ENCODE measurements at regions not wholly inside any gene's neighbourhood (a gene's known extent, or its start where the extent isn't known, plus 50 kb on each side); places are given as distances from the start of the nearest gene placed in this dataset.
A peak's percentile ranks its signal among the peaks of the same experiment; 100 is the strongest.

GRCh38 chr5:123813937-123814624 is 302.1 kb downstream of the CSNK1G3 start:
- no peaks in the 10 kb centered on the region for H3K27me3 Mint-ChIP-seq (ENCODE audit: low read depth)
- no peak for TF ChIP-seq CTCF (IDR thresholded peaks at IDR 0.05; ENCODE audit: unreplicated experiment)
- peak overlapping the region; percentile 24 for H3K27ac Mint-ChIP-seq
- peaks cover 48% of the 10 kb centered on the region for H3K4me1 Mint-ChIP-seq
- no peak for DNase-seq (ENCODE audit: low spot score in 2 of 2, unreplicated experiment in 2 of 2)
- no peaks in the 10 kb centered on the region for H3K9me3 Mint-ChIP-seq
- no peaks in the 10 kb centered on the region for H3K36me3 Mint-ChIP-seq
- H3K4me3 Mint-ChIP-seq: peak overlapping the region; percentile 8

GRCh38 chr5:123813264-123813663 is 301.3 kb downstream of the CSNK1G3 start:
- no peaks in the 10 kb centered on the region for H3K36me3 Mint-ChIP-seq
- H3K4me3 Mint-ChIP-seq: no peak overlapping the region
- no peak for DNase-seq (ENCODE audit: low spot score in 2 of 2, unreplicated experiment in 2 of 2)
- no peaks in the 10 kb centered on the region for H3K27me3 Mint-ChIP-seq (ENCODE audit: low read depth)
- no peaks in the 10 kb centered on the region for H3K9me3 Mint-ChIP-seq
- peaks cover 56% of the 10 kb centered on the region for H3K4me1 Mint-ChIP-seq
- no peak overlapping the region for H3K27ac Mint-ChIP-seq
- no peak for TF ChIP-seq CTCF (IDR thresholded peaks at IDR 0.05; ENCODE audit: unreplicated experiment)

GRCh38 chr5:123811831-123812230 is 299.9 kb downstream of the CSNK1G3 start:
- peaks cover 70% of the 10 kb centered on the region for H3K4me1 Mint-ChIP-seq
- no peak for DNase-seq (ENCODE audit: low spot score in 2 of 2, unreplicated experiment in 2 of 2)
- no peak overlapping the region for H3K4me3 Mint-ChIP-seq
- H3K27me3 Mint-ChIP-seq (ENCODE audit: low read depth): no peaks in the 10 kb centered on the region
- H3K9me3 Mint-ChIP-seq: no peaks in the 10 kb centered on the region
- no peaks in the 10 kb centered on the region for H3K36me3 Mint-ChIP-seq
- no peak overlapping the region for H3K27ac Mint-ChIP-seq
- no peak for TF ChIP-seq CTCF (IDR thresholded peaks at IDR 0.05; ENCODE audit: unreplicated experiment)

GRCh38 chr5:123810746-123811340 is 298.9 kb downstream of the CSNK1G3 start:
- H3K36me3 Mint-ChIP-seq: no peaks in the 10 kb centered on the region
- no peak for DNase-seq (ENCODE audit: low spot score in 2 of 2, unreplicated experiment in 2 of 2)
- TF ChIP-seq CTCF (IDR thresholded peaks at IDR 0.05; ENCODE audit: unreplicated experiment): no peak
- H3K4me1 Mint-ChIP-seq: peaks cover 76% of the 10 kb centered on the region
- no peak overlapping the region for H3K4me3 Mint-ChIP-seq
- no peaks in the 10 kb centered on the region for H3K9me3 Mint-ChIP-seq
- no peak overlapping the region for H3K27ac Mint-ChIP-seq
- H3K27me3 Mint-ChIP-seq (ENCODE audit: low read depth): no peaks in the 10 kb centered on the region

- Mint-ChIP-seq H3K27me3 (ENCODE audit: low read depth) (no peaks in the 10 kb centered on the region), H3K4me1 (peaks cover 72% of the 10 kb centered on the region), H3K27ac (peak overlapping the region; percentile 11), H3K4me3 (no peak overlapping the region), H3K9me3 (no peaks in the 10 kb centered on the region), H3K36me3 (no peaks in the 10 kb centered on the region)
- no peak for DNase-seq (ENCODE audit: low spot score in 2 of 2, unreplicated experiment in 2 of 2)
- no peak for TF ChIP-seq CTCF (IDR thresholded peaks at IDR 0.05; ENCODE audit: unreplicated experiment)
Observed at GRCh38 chr5:123810253-123810652, 298.3 kb downstream of the CSNK1G3 start.
